ENCODE measurements at regions not wholly inside any gene's neighbourhood (a gene's known extent, or its start where the extent isn't known, plus 50 kb on each side); places are given as distances from the start of the nearest gene placed in this dataset.

- TF ChIP-seq GATA3 (IDR thresholded peaks at IDR 0.05; ENCODE audit: low read depth, low read length) (no peak), GATA2 (IDR thresholded peaks at IDR 0.05; ENCODE audit: low read depth, low read length) (no peak)
Observed at GRCh38 chr20:59414936-59415623, 114.7 kb downstream of the EDN3 start.

Measured in SH-SY5Y (cell line).